Stimulated activated CD8-positive, alpha-beta memory T cell treated with anti-CD3 and anti-CD28 coated beads, Interleukin-7, amount 100 ng/mL, for 4 hours (primary cell): ENCODE measurements at regions not wholly inside any gene's neighbourhood (a gene's known extent, or its start where the extent isn't known, plus 50 kb on each side); places are given as distances from the start of the nearest gene placed in this dataset.
"Not testable (repeated sequence)": the region's sequence is repeated elsewhere in the genome, so short reads cannot be mapped to it uniquely, and the experiment has no call there.

Experiments
- DNase-seq, 2 donors: peaks; one replicate each; pipeline ENCODE4 v3.0.0-alpha.2; 2020; ENCODE audit warnings: low read depth in 2 of 2

GRCh38 chr11:121358760-121359159 lies 66.2 kb downstream of the SC5D start:
- no peak for DNase-seq

GRCh38 chr11:121359591-121359990 lies 67.0 kb downstream of the SC5D start:
- DNase-seq = no peak

- not testable (repeated sequence) for DNase-seq
These were observed 70.4 kb downstream of the SC5D start for GRCh38 chr11:121362955-121363354.

GRCh38 chr11:121365304-121365703 lies 72.7 kb downstream of the SC5D start:
- no peak for DNase-seq

- DNase-seq = no peak
These were observed 73.5 kb downstream of the SC5D start for GRCh38 chr11:121366038-121366437.

- peak in 1 of 2 donors; percentile 12 for DNase-seq
These were observed 74.7 kb downstream of the SC5D start for GRCh38 chr11:121367001-121367843.

- DNase-seq = no peak
These were observed 75.3 kb downstream of the SC5D start for GRCh38 chr11:121367844-121368225.

GRCh38 chr11:121368364-121369240 lies 76.0 kb downstream of the SC5D start:
- no peak for DNase-seq

- DNase-seq = no peak
These were observed 76.8 kb downstream of the SC5D start for GRCh38 chr11:121369366-121369765.

- DNase-seq = no peak
These were observed 79.5 kb downstream of the SC5D start for GRCh38 chr11:121372028-121372427.

GRCh38 chr11:121372671-121373429 lies 79.3 kb upstream of the SORL1 start:
- no peak for DNase-seq

- DNase-seq = no peak
These were observed 77.7 kb upstream of the SORL1 start for GRCh38 chr11:121374286-121374985.

GRCh38 chr11:121376130-121376529 lies 76.0 kb upstream of the SORL1 start:
- DNase-seq = no peak

GRCh38 chr11:121379145-121379810 lies 72.8 kb upstream of the SORL1 start:
- DNase-seq = not testable (repeated sequence)

GRCh38 chr11:121383716-121384115 lies 68.4 kb upstream of the SORL1 start:
- DNase-seq = no peak

GRCh38 chr11:121385688-121386087 lies 66.4 kb upstream of the SORL1 start:
- DNase-seq = no peak
